A673 (cell line): ENCODE measurements at regions not wholly inside any gene's neighbourhood (a gene's known extent, or its start where the extent isn't known, plus 50 kb on each side); places are given as distances from the start of the nearest gene placed in this dataset.

Source experiments
- BruUV-seq: library from RNA; stranded (reverse); fragments of 400-500 nt; replicated peaks from 2 replicates; lab custom pipeline; 2021; lab: Mats Ljungman, UMichigan
- CTCF ChIA-PET: fragments of 300-600 bp; sonication (Branson Sonifier 250); formaldehyde crosslinking; loops from one replicate; lab custom pipeline; 2022; ENCODE audit warnings: antibody characterized with exemption; lab: Charles Lee
- POLR2A ChIA-PET: fragments of 300-600 bp; sonication (Branson Sonifier 250); formaldehyde crosslinking; loops from one replicate; lab custom pipeline; 2022; ENCODE audit warnings: antibody characterized with exemption; ENCODE audit not compliant: low non-redundant PET; lab: Charles Lee
- DNase-seq: peaks from one replicate; pipeline ENCODE4 v3.0.0-alpha.2; 2015; ENCODE audit warnings: low spot score
- H3K27ac ChIP-seq: fragments of 200-600 bp; sonication (generic); 2 replicates; pipeline ENCODE4 v1.5.1; 2016; ENCODE audit warnings: mixed run types, low read depth, mild to moderate bottlenecking, mixed read lengths, antibody characterized with exemption, low read length; ENCODE audit not compliant: poor library complexity, severe bottlenecking
- H3K27me3 ChIP-seq: fragments of 200-600 bp; sonication (generic); replicated peaks from 2 replicates; pipeline ENCODE4 v1.6.1; 2017; ENCODE audit warnings: mixed run types, low read depth, mild to moderate bottlenecking, mixed read lengths, antibody characterized with exemption, low read length; ENCODE audit not compliant: insufficient read depth, poor library complexity
- H3K36me3 ChIP-seq: fragments of 200-600 bp; sonication (generic); 2 replicates; pipeline ENCODE4 v1.6.1; 2016; ENCODE audit warnings: mixed run types, mild to moderate bottlenecking, mixed read lengths, antibody characterized with exemption, low read length; ENCODE audit not compliant: insufficient read depth, poor library complexity, severe bottlenecking
- H3K4me1 ChIP-seq: fragments of 200-600 bp; sonication (generic); 2 replicates; pipeline ENCODE4 v1.6.1; 2017; ENCODE audit warnings: mixed run types, mild to moderate bottlenecking, mixed read lengths, antibody characterized with exemption, low read length; ENCODE audit not compliant: insufficient read depth, poor library complexity, severe bottlenecking
- H3K4me3 ChIP-seq: fragments of 200-600 bp; sonication (generic); 2 replicates; pipeline ENCODE4 v1.5.1; 2016; ENCODE audit warnings: low read depth, mixed run types, mild to moderate bottlenecking, mixed read lengths, low read length; ENCODE audit not compliant: poor library complexity, severe bottlenecking
- H3K9me3 ChIP-seq: fragments of 200-600 bp; sonication (generic); 2 replicates; pipeline ENCODE4 v1.6.1; 2016; ENCODE audit warnings: mixed run types, low read depth, mild to moderate bottlenecking, mixed read lengths, antibody characterized with exemption, low read length; ENCODE audit not compliant: poor library complexity, severe bottlenecking
- CTCF ChIP-seq: fragments of 300-800, 200-600 bp; sonication (generic); conservative IDR thresholded peaks from 2 replicates; pipeline ENCODE4 v1.5.1; 2017; ENCODE audit warnings: low read depth, mild to moderate bottlenecking, antibody characterized with exemption, low read length, moderate library complexity, mixed read lengths
- EZH2 ChIP-seq: fragments of 200-600 bp; sonication (generic); IDR thresholded peaks from 2 replicates; pipeline ENCODE4 v1.6.1; 2017; ENCODE audit warnings: borderline replicate concordance, low read depth, mild to moderate bottlenecking, mixed read lengths, antibody characterized with exemption, low read length; ENCODE audit not compliant: poor library complexity, severe bottlenecking
- intact Hi-C: fragments of 100-400 bp; cut with micrococcal nuclease; formaldehyde crosslinking; loops from one replicate; pipeline ENCODE4 v1.10.0; 2022; ENCODE audit not compliant: unreplicated experiment

GRCh38 chr18:41875094-41875780 is 79.8 kb upstream of the PIK3C3 start:
- no peaks in the 10 kb centered on the region for H3K9me3 ChIP-seq
- ChIA-PET POLR2A (no interaction called here), CTCF (no interaction called here)
- TF ChIP-seq EZH2 (no peak), CTCF (no peak)
- no peaks in the 10 kb centered on the region for H3K36me3 ChIP-seq
- no peak overlapping the region for H3K27ac ChIP-seq
- H3K4me3 ChIP-seq = no peak overlapping the region
- intact Hi-C loops = no loop called here
- H3K4me1 ChIP-seq = no peaks in the 10 kb centered on the region
- no TSS peak for BruUV-seq
- peak; percentile 21 for DNase-seq
- no peaks in the 10 kb centered on the region for H3K27me3 ChIP-seq

GRCh38 chr18:41873730-41874129 is 81.3 kb upstream of the PIK3C3 start:
- DNase-seq = peak; percentile 12
- Histone ChIP-seq H3K36me3 (no peaks in the 10 kb centered on the region), H3K4me3 (no peak overlapping the region), H3K9me3 (no peaks in the 10 kb centered on the region), H3K4me1 (no peaks in the 10 kb centered on the region), H3K27me3 (no peaks in the 10 kb centered on the region), H3K27ac (no peak overlapping the region)
- no TSS peak for BruUV-seq
- no peak for TF ChIP-seq CTCF
- TF ChIP-seq EZH2 = no peak
- POLR2A ChIA-PET = no interaction called here
- intact Hi-C loops = no loop called here
- CTCF ChIA-PET = no interaction called here

- Histone ChIP-seq H3K27ac (no peak overlapping the region), H3K27me3 (no peaks in the 10 kb centered on the region), H3K36me3 (no peaks in the 10 kb centered on the region), H3K4me1 (no peaks in the 10 kb centered on the region), H3K4me3 (no peak overlapping the region), H3K9me3 (no peaks in the 10 kb centered on the region)
- no peak for TF ChIP-seq CTCF
- no peak for TF ChIP-seq EZH2
- ChIA-PET CTCF (no interaction called here), POLR2A (no interaction called here)
- no peak for DNase-seq
- BruUV-seq = no TSS peak
- intact Hi-C loops = no loop called here
Measured at GRCh38 chr18:41872206-41872605, 82.8 kb upstream of the PIK3C3 start.
